GM23338 (cell line): ENCODE measurements at regions not wholly inside any gene's neighbourhood (a gene's known extent, or its start where the extent isn't known, plus 50 kb on each side); places are given as distances from the start of the nearest gene placed in this dataset.

ENCODE experiments used
- ATAC-seq: fragments of 200-7000 bp; cut with Tn5 transposase; 3 replicates; pipeline ENCODE4 v1.9.1; 2020
- DNase-seq: peaks from one replicate; pipeline ENCODE4 v3.0.0-alpha.2; 2015; ENCODE audit warnings: low spot score
- H2AFZ ChIP-seq: fragments of 200-600 bp; sonication (generic); 2 replicates; pipeline ENCODE4 v1.8.0; 2016; ENCODE audit warnings: antibody characterized with exemption, mild to moderate bottlenecking, moderate library complexity
- H3F3A ChIP-seq: fragments of 200-600 bp; sonication (generic); replicated peaks from 2 replicates; pipeline ENCODE4 v1.8.0; 2017; ENCODE audit warnings: antibody characterized with exemption, mixed run types, low read depth
- H3K27ac ChIP-seq: fragments of 200-600 bp; sonication (generic); 2 replicates; pipeline ENCODE4 v1.6.1; 2016; ENCODE audit warnings: low read depth
- H3K27me3 ChIP-seq: fragments of 200-600 bp; sonication (generic); 2 replicates; pipeline ENCODE4 v1.8.0; 2016; ENCODE audit warnings: mild to moderate bottlenecking, mixed run types, moderate library complexity; ENCODE audit not compliant: insufficient read depth
- H3K36me3 ChIP-seq: fragments of 200-600 bp; sonication (generic); 2 replicates; pipeline ENCODE4 v1.8.0; 2016; ENCODE audit warnings: mild to moderate bottlenecking; ENCODE audit not compliant: insufficient read depth
- H3K4me1 ChIP-seq: fragments of 200-600 bp; sonication (generic); 2 replicates; pipeline ENCODE4 v1.8.0; 2016; ENCODE audit warnings: mild to moderate bottlenecking, moderate library complexity; ENCODE audit not compliant: insufficient read depth
- H3K4me2 ChIP-seq: fragments of 200-600 bp; sonication (generic); 2 replicates; pipeline ENCODE4 v1.7.1; 2017; ENCODE audit warnings: mixed run types
- H3K4me3 ChIP-seq: fragments of 200-600 bp; sonication (generic); 2 replicates; pipeline ENCODE4 v1.6.1; 2016; ENCODE audit warnings: mixed run types
- H3K79me2 ChIP-seq: fragments of 200-600 bp; sonication (generic); replicated peaks from 2 replicates; pipeline ENCODE4 v1.8.0; 2017; ENCODE audit warnings: mild to moderate bottlenecking; ENCODE audit not compliant: insufficient read depth
- H3K9me2 ChIP-seq: fragments of 200-600 bp; sonication (generic); 2 replicates; pipeline ENCODE4 v1.8.0; 2017; ENCODE audit not compliant: insufficient read depth
- H4K20me1 ChIP-seq: fragments of 200-600 bp; sonication (generic); replicated peaks from 2 replicates; pipeline ENCODE4 v1.8.0; 2017; ENCODE audit warnings: mild to moderate bottlenecking; ENCODE audit not compliant: insufficient read depth
- H3K27ac Mint-ChIP-seq: 2 replicates; pipeline ENCODE4 v1.8.0; 2020; ENCODE audit warnings: inconsistent platforms, mild to moderate bottlenecking, moderate library complexity, mixed read lengths
- H3K27me3 Mint-ChIP-seq: 3 replicates; pipeline ENCODE4 v1.8.0; 2022; ENCODE audit warnings: low read depth, mild to moderate bottlenecking, moderate library complexity, mixed read lengths, inconsistent platforms; ENCODE audit not compliant: insufficient read depth, poor library complexity
- H3K36me3 Mint-ChIP-seq: 3 replicates; pipeline ENCODE4 v1.8.0; 2021; ENCODE audit warnings: low read depth, mild to moderate bottlenecking, inconsistent platforms, moderate library complexity, mixed read lengths
- H3K4me1 Mint-ChIP-seq: 3 replicates; pipeline ENCODE4 v1.8.0; 2020; ENCODE audit warnings: mild to moderate bottlenecking, inconsistent platforms, mixed read lengths
- H3K4me3 Mint-ChIP-seq: 3 replicates; pipeline ENCODE4 v1.8.0; 2021; ENCODE audit warnings: moderate library complexity, mild to moderate bottlenecking, inconsistent platforms, mixed read lengths
- H3K9me3 Mint-ChIP-seq: 3 replicates; pipeline ENCODE4 v1.8.0; 2020; ENCODE audit warnings: moderate library complexity, mild to moderate bottlenecking, inconsistent platforms, mixed read lengths
- CREB1 ChIP-seq: fragments of 250-450 bp; sonication (Bioruptor Pico); IDR thresholded peaks from 2 replicates; pipeline ENCODE4 v1.5.0; 2020; ENCODE audit warnings: low read depth, mild to moderate bottlenecking, moderate library complexity
- EZH2 ChIP-seq: fragments of 200-600 bp; sonication (generic); IDR thresholded peaks from one replicate; pipeline ENCODE4 v1.8.0; 2017; ENCODE audit warnings: antibody characterized with exemption, mild to moderate bottlenecking, low read depth; ENCODE audit not compliant: unreplicated experiment
- EZH2phosphoT487 ChIP-seq: fragments of 200-600 bp; sonication (generic); IDR thresholded peaks from one replicate; pipeline ENCODE4 v1.8.1; 2018; ENCODE audit warnings: antibody characterized with exemption; ENCODE audit not compliant: unreplicated experiment
- JUNB ChIP-seq: IDR thresholded peaks from one replicate; pipeline ENCODE4 v1.6.1; 2016; ENCODE audit warnings: antibody characterized with exemption; ENCODE audit not compliant: unreplicated experiment
- NANOG ChIP-seq: IDR thresholded peaks from 2 replicates; pipeline ENCODE4 v1.6.1; 2016; ENCODE audit warnings: antibody characterized with exemption, borderline replicate concordance
- POLR2AphosphoS5 ChIP-seq: IDR thresholded peaks from 2 replicates; pipeline ENCODE4 v1.6.1; 2016; ENCODE audit warnings: antibody characterized with exemption, low read depth
- STAT1 ChIP-seq: IDR thresholded peaks from one replicate; pipeline ENCODE4 v1.6.1; 2016; ENCODE audit warnings: antibody characterized with exemption; ENCODE audit not compliant: unreplicated experiment
- ZNF114 ChIP-seq: fragments of 250-450 bp; sonication (Bioruptor Pico); IDR thresholded peaks from 2 replicates; pipeline ENCODE4 v1.5.0; 2020; ENCODE audit warnings: mild to moderate bottlenecking, moderate library complexity
- ZNF331 ChIP-seq: fragments of 250-450 bp; sonication (Bioruptor Pico); IDR thresholded peaks from 2 replicates; pipeline ENCODE4 v1.5.0; 2020; ENCODE audit warnings: low read depth, mild to moderate bottlenecking, moderate library complexity
- ZNF462 ChIP-seq: fragments of 250-450 bp; sonication (Bioruptor Pico); IDR thresholded peaks from 2 replicates; pipeline ENCODE4 v1.5.0; 2020; ENCODE audit warnings: mild to moderate bottlenecking, moderate library complexity

- TF ChIP-seq ZNF462 (no peak), ZNF114 (no peak)
These were observed 453.2 kb downstream of the KLF12 start (continued) for GRCh38 chr13:73681015-73681414.

GRCh38 chr13:73677048-73677601 lies 457.1 kb downstream of the KLF12 start:
- DNase-seq (no peak), ATAC-seq (no peak)
- H3K4me3 Mint-ChIP-seq: no peak overlapping the region
- H3K9me2 ChIP-seq: no peaks in the 10 kb centered on the region
- H3K4me3 ChIP-seq: no peak overlapping the region
- no peaks in the 10 kb centered on the region for H3F3A ChIP-seq
- no peak overlapping the region for H3K27ac ChIP-seq
- no peaks in the 10 kb centered on the region for H3K27me3 ChIP-seq
- H2AFZ ChIP-seq: no peak overlapping the region
- no peaks in the 10 kb centered on the region for H4K20me1 ChIP-seq
- no peaks in the 10 kb centered on the region for H3K9me3 Mint-ChIP-seq
- TF ChIP-seq EZH2 (no peak), POLR2AphosphoS5 (no peak), ZNF331 (no peak), NANOG (no peak), JUNB (no peak), STAT1 (no peak), EZH2phosphoT487 (no peak), CREB1 (no peak)
- peaks cover 20% of the 10 kb centered on the region for H3K4me1 Mint-ChIP-seq
- no peaks in the 10 kb centered on the region for H3K36me3 ChIP-seq
- peaks cover 14% of the 10 kb centered on the region for H3K4me1 ChIP-seq
- no peaks in the 10 kb centered on the region for H3K36me3 Mint-ChIP-seq
- H3K27me3 Mint-ChIP-seq: no peaks in the 10 kb centered on the region
- H3K4me2 ChIP-seq: 0 out of 2 replicates have a peak overlapping the region, but pooled peaks have one; percentile 23
- H3K79me2 ChIP-seq: no peaks in the 10 kb centered on the region
- H3K27ac Mint-ChIP-seq: peak overlapping the region; percentile 53
